H9 (cell line): ENCODE measurements at regions not wholly inside any gene's neighbourhood (a gene's known extent, or its start where the extent isn't known, plus 50 kb on each side); places are given as distances from the start of the nearest gene placed in this dataset.

Experiments used
- DNase-seq: peaks from one replicate; pipeline ENCODE4 v3.0.0-alpha.2; 2017
- H2AFZ ChIP-seq: one replicate; pipeline ENCODE4 v1.6.1; 2013; ENCODE audit warnings: mild to moderate bottlenecking, low read length, control low read depth, moderate library complexity
- H2AK5ac ChIP-seq: 2 replicates; pipeline ENCODE4 v1.6.1; 2013; ENCODE audit warnings: low read length, control low read depth, mixed read lengths; ENCODE audit not compliant: insufficient read length
- H2BK120ac ChIP-seq: one replicate; pipeline ENCODE4 v1.6.1; 2013; ENCODE audit warnings: low read depth, mild to moderate bottlenecking, low read length, control low read depth, inconsistent platforms; ENCODE audit not compliant: poor library complexity, severe bottlenecking
- H2BK12ac ChIP-seq: 2 replicates; pipeline ENCODE4 v1.6.1; 2013; ENCODE audit warnings: low read length, control low read depth, mixed read lengths, low read depth; ENCODE audit not compliant: insufficient read length
- H2BK15ac ChIP-seq: 2 replicates; pipeline ENCODE4 v1.6.1; 2013; ENCODE audit warnings: low read depth, low read length, control low read depth
- H2BK20ac ChIP-seq: one replicate; pipeline ENCODE4 v1.6.1; 2013; ENCODE audit warnings: low read depth, mild to moderate bottlenecking, low read length, control low read depth, inconsistent platforms; ENCODE audit not compliant: poor library complexity, severe bottlenecking
- H2BK5ac ChIP-seq: 2 replicates; pipeline ENCODE4 v1.6.1; 2013; ENCODE audit warnings: low read length, control low read depth, mixed read lengths; ENCODE audit not compliant: insufficient read length
- H3K14ac ChIP-seq: 2 replicates; pipeline ENCODE4 v1.6.1; 2013; ENCODE audit warnings: low read length, control low read depth; ENCODE audit not compliant: insufficient read depth
- H3K18ac ChIP-seq: 2 replicates; pipeline ENCODE4 v1.6.1; 2013; ENCODE audit warnings: low read depth, mild to moderate bottlenecking, mixed read lengths, low read length, control low read depth; ENCODE audit not compliant: insufficient read length
- H3K23ac ChIP-seq: 2 replicates; pipeline ENCODE4 v1.6.1; 2013; ENCODE audit warnings: low read length, control low read depth, mixed read lengths, low read depth; ENCODE audit not compliant: insufficient read length
- H3K23me2 ChIP-seq: 2 replicates; pipeline ENCODE4 v1.6.1; 2013; ENCODE audit warnings: low read depth, mild to moderate bottlenecking, mixed read lengths, low read length, control low read depth; ENCODE audit not compliant: insufficient read length, poor library complexity, severe bottlenecking
- H3K27ac ChIP-seq: 2 replicates; pipeline ENCODE4 v1.5.1; 2013; ENCODE audit warnings: low read length, control low read depth, mixed read lengths, low read depth; ENCODE audit not compliant: insufficient read length
- H3K27me3 ChIP-seq: 2 replicates; pipeline ENCODE4 v1.6.1; 2013; ENCODE audit warnings: low read length, control low read depth, inconsistent platforms; ENCODE audit not compliant: insufficient read depth
- H3K4ac ChIP-seq: 2 replicates; pipeline ENCODE4 v1.6.1; 2013; ENCODE audit warnings: low read depth, mild to moderate bottlenecking, control low read depth, inconsistent platforms, low read length, moderate library complexity
- H3K4me1 ChIP-seq: 2 replicates; pipeline ENCODE4 v1.6.1; 2013; ENCODE audit warnings: low read length, control low read depth, inconsistent platforms; ENCODE audit not compliant: insufficient read depth
- H3K4me2 ChIP-seq: 2 replicates; pipeline ENCODE4 v1.6.1; 2013; ENCODE audit warnings: low read length, control low read depth, mixed read lengths; ENCODE audit not compliant: insufficient read length, insufficient read depth
- H3K56ac ChIP-seq: 2 replicates; pipeline ENCODE4 v1.6.1; 2013; ENCODE audit warnings: low read depth, mild to moderate bottlenecking, mixed read lengths, low read length, control low read depth; ENCODE audit not compliant: insufficient read length
- H3K79me1 ChIP-seq: 2 replicates; pipeline ENCODE4 v1.6.1; 2013; ENCODE audit warnings: low read depth, mild to moderate bottlenecking, moderate library complexity, low read length, control low read depth, inconsistent platforms; ENCODE audit not compliant: insufficient read depth, poor library complexity, severe bottlenecking
- H3K79me2 ChIP-seq: 2 replicates; pipeline ENCODE4 v1.6.1; 2013; ENCODE audit warnings: low read length, control low read depth, inconsistent platforms; ENCODE audit not compliant: insufficient read depth
- H3K9ac ChIP-seq: 2 replicates; pipeline ENCODE4 v1.6.1; 2013; ENCODE audit warnings: low read length, control low read depth, mixed read lengths; ENCODE audit not compliant: insufficient read length; ENCODE audit errors: extremely low read depth
- H3K9me3 ChIP-seq: one replicate; pipeline ENCODE4 v1.6.1; 2013; ENCODE audit warnings: low read depth, low read length, inconsistent platforms; ENCODE audit not compliant: control insufficient read depth
- H3T11ph ChIP-seq: one replicate; pipeline ENCODE4 v1.6.1; 2013; ENCODE audit warnings: mild to moderate bottlenecking, low read length, control low read depth, inconsistent platforms
- H4K20me1 ChIP-seq: one replicate; pipeline ENCODE4 v1.6.1; 2013; ENCODE audit not compliant: control insufficient read depth, insufficient read length, insufficient read depth
- H4K5ac ChIP-seq: 2 replicates; pipeline ENCODE4 v1.6.1; 2013; ENCODE audit warnings: low read depth, mild to moderate bottlenecking, mixed read lengths, low read length, control low read depth; ENCODE audit not compliant: insufficient read length
- H4K8ac ChIP-seq: replicated peaks from 2 replicates; pipeline ENCODE4 v1.6.1; 2013; ENCODE audit warnings: low read length, control low read depth, mixed read lengths, low read depth; ENCODE audit not compliant: insufficient read length
- H4K91ac ChIP-seq: 2 replicates; pipeline ENCODE4 v1.6.1; 2013; ENCODE audit warnings: low read depth, mild to moderate bottlenecking, moderate library complexity, mixed read lengths, low read length, control low read depth; ENCODE audit not compliant: insufficient read length
- H3K27ac Mint-ChIP-seq, 3 experiments: 2 replicates in 2 of 3; 3 replicates in 1 of 3; pipeline ENCODE4 v1.8.0; 2020 to 2021; ENCODE audit warnings: mixed read lengths in 3 of 3, mild to moderate bottlenecking in 1 of 3, moderate library complexity in 1 of 3
- H3K27me3 Mint-ChIP-seq: 2 replicates; pipeline ENCODE4 v1.8.0; 2021; ENCODE audit warnings: low read depth, mild to moderate bottlenecking, moderate library complexity, mixed read lengths
- H3K36me3 Mint-ChIP-seq, 3 experiments: 2 replicates in 2 of 3; 3 replicates in 1 of 3; pipeline ENCODE4 v1.8.0; 2020 to 2021; ENCODE audit warnings: low read depth in 3 of 3, mixed read lengths in 3 of 3; ENCODE audit not compliant: insufficient read depth in 1 of 3
- H3K4me1 Mint-ChIP-seq, 2 experiments: 2 replicates each; pipeline ENCODE4 v1.8.0; 2020; ENCODE audit warnings: mixed read lengths in 2 of 2
- H3K4me3 Mint-ChIP-seq, 2 experiments: 2 replicates in 1 of 2; 3 replicates in 1 of 2; pipeline ENCODE4 v1.8.0; 2020 to 2021; ENCODE audit warnings: mild to moderate bottlenecking in 2 of 2, mixed read lengths in 2 of 2, moderate library complexity in 1 of 2
- H3K9me3 Mint-ChIP-seq, 2 experiments: 2 replicates in 1 of 2; 3 replicates in 1 of 2; pipeline ENCODE4 v1.8.0; 2020; ENCODE audit warnings: mild to moderate bottlenecking in 2 of 2, mixed read lengths in 2 of 2, moderate library complexity in 1 of 2
- WGBS: extraction: QIAGEN DNeasy Blood & Tissue Kit; methylation state at CpG from one replicate; pipeline ENCODE4 v1.1.7; 2013; ENCODE audit warnings: missing lambda C conversion rate, low lambda C conversion rate, mixed read lengths; ENCODE audit not compliant: insufficient read length; ENCODE audit errors: extremely low coverage; 5-methylcytosine and 5-hydroxymethylcytosine counted together
- TF ChIP-seq, protein P1 (sequence below): fragments of 200-600 bp; sonication (generic); conservative IDR thresholded peaks from 3 replicates; pipeline ENCODE4 v1.8.0; 2021; ENCODE audit warnings: antibody characterized with exemption, mild to moderate bottlenecking

GRCh38 chr17:54841656-54842055, 59.0 kb upstream of the TOM1L1 start:
- Histone ChIP-seq H2BK12ac (no peak overlapping the region), H3K4me1 (no peaks in the 10 kb centered on the region), H2AFZ (no peak overlapping the region), H3K14ac (no peak overlapping the region), H3K79me2 (no peaks in the 10 kb centered on the region), H4K5ac (no peak overlapping the region), H2AK5ac (no peak overlapping the region), H3K79me1 (no peaks in the 10 kb centered on the region), H4K91ac (no peak overlapping the region), H2BK15ac (no peak overlapping the region), H3K9me3 (no peaks in the 10 kb centered on the region), H2BK20ac (no peak overlapping the region), H3K18ac (no peak overlapping the region), H3K23ac (no peak overlapping the region), H4K20me1 (no peaks in the 10 kb centered on the region), H3K23me2 (no peaks in the 10 kb centered on the region), H3K27me3 (no peaks in the 10 kb centered on the region), H3T11ph (no peak overlapping the region), H3K9ac (no peak overlapping the region), H3K56ac (no peak overlapping the region), H3K4me2 (no peak overlapping the region), H4K8ac (no peak overlapping the region), H2BK120ac (no peak overlapping the region), H3K4ac (no peak overlapping the region), H2BK5ac (no peak overlapping the region), H3K27ac (no peak overlapping the region)
- Mint-ChIP-seq H3K4me3 (no peak overlapping the region), H3K27ac (no peak overlapping the region), H3K27me3 (no peaks in the 10 kb centered on the region), H3K4me1 (no peaks in the 10 kb centered on the region), H3K9me3 (no peaks in the 10 kb centered on the region; a peak in 1 of 5 replicates), H3K36me3 (no peaks in the 10 kb centered on the region)
- WGBS = no CpG with 5 or more reads among the region's 2 CpGs
- no peak for DNase-seq
- TF ChIP-seq, protein P1, sequence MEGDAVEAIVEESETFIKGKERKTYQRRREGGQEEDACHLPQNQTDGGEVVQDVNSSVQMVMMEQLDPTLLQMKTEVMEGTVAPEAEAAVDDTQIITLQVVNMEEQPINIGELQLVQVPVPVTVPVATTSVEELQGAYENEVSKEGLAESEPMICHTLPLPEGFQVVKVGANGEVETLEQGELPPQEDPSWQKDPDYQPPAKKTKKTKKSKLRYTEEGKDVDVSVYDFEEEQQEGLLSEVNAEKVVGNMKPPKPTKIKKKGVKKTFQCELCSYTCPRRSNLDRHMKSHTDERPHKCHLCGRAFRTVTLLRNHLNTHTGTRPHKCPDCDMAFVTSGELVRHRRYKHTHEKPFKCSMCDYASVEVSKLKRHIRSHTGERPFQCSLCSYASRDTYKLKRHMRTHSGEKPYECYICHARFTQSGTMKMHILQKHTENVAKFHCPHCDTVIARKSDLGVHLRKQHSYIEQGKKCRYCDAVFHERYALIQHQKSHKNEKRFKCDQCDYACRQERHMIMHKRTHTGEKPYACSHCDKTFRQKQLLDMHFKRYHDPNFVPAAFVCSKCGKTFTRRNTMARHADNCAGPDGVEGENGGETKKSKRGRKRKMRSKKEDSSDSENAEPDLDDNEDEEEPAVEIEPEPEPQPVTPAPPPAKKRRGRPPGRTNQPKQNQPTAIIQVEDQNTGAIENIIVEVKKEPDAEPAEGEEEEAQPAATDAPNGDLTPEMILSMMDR = no peak
